GM12875 (cell line): ENCODE measurements at regions not wholly inside any gene's neighbourhood (a gene's known extent, or its start where the extent isn't known, plus 50 kb on each side); places are given as distances from the start of the nearest gene placed in this dataset.

Experiments used
- H3K4me3 ChIP-seq: one replicate; pipeline ENCODE4 v1.5.1; 2011; ENCODE audit warnings: low read depth, low read length, control low read depth
- TF ChIP-seq, protein P1 (sequence below): IDR thresholded peaks from 2 replicates; pipeline ENCODE4 v1.5.1; 2011; ENCODE audit warnings: low read depth, mild to moderate bottlenecking, control low read depth, inconsistent platforms, low read length, moderate library complexity, borderline replicate concordance; ENCODE audit not compliant: insufficient read depth

- no peak overlapping the region for H3K4me3 ChIP-seq
- TF ChIP-seq, protein P1, sequence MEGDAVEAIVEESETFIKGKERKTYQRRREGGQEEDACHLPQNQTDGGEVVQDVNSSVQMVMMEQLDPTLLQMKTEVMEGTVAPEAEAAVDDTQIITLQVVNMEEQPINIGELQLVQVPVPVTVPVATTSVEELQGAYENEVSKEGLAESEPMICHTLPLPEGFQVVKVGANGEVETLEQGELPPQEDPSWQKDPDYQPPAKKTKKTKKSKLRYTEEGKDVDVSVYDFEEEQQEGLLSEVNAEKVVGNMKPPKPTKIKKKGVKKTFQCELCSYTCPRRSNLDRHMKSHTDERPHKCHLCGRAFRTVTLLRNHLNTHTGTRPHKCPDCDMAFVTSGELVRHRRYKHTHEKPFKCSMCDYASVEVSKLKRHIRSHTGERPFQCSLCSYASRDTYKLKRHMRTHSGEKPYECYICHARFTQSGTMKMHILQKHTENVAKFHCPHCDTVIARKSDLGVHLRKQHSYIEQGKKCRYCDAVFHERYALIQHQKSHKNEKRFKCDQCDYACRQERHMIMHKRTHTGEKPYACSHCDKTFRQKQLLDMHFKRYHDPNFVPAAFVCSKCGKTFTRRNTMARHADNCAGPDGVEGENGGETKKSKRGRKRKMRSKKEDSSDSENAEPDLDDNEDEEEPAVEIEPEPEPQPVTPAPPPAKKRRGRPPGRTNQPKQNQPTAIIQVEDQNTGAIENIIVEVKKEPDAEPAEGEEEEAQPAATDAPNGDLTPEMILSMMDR = no peak
Observed at GRCh38 chr14:96989306-96989705, 192.1 kb downstream of the VRK1 start.

GRCh38 chr14:96991226-96991625, 194.0 kb downstream of the VRK1 start:
- H3K4me3 ChIP-seq = no peak overlapping the region
- TF ChIP-seq, protein P1 = no peak

DNA sequence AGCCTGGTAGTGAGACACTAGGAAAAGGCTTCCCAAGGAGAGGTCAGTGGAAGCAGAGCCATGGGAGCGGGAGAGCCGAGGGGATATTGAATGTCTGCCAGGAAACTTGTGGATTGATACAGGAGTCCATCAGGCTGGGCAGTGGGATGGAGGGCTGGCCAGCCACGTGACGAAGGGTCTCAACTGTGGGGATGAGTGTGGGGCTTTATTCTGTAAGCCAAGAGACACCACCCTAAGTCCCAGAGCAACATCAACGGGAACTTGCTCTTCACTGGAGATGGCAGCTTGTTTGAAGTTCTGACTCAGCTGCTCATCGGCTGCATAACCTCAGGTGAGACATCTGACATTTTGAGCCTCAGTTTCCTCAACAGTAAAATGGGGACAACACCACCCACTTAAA, 197.8 kb downstream of the VRK1 start:
- TF ChIP-seq, protein P1 = no peak
- no peak overlapping the region for H3K4me3 ChIP-seq

GRCh38 chr14:96997269-96997668, 200.1 kb downstream of the VRK1 start:
- TF ChIP-seq, protein P1 = no peak

GRCh38 chr14:96997996-96998395, 200.8 kb downstream of the VRK1 start:
- TF ChIP-seq, protein P1 = no peak
- H3K4me3 ChIP-seq = no peak overlapping the region

More at GRCh38 chr14:96997269-96997668, 200.1 kb downstream of the VRK1 start:
- H3K4me3 ChIP-seq = no peak overlapping the region

DNA sequence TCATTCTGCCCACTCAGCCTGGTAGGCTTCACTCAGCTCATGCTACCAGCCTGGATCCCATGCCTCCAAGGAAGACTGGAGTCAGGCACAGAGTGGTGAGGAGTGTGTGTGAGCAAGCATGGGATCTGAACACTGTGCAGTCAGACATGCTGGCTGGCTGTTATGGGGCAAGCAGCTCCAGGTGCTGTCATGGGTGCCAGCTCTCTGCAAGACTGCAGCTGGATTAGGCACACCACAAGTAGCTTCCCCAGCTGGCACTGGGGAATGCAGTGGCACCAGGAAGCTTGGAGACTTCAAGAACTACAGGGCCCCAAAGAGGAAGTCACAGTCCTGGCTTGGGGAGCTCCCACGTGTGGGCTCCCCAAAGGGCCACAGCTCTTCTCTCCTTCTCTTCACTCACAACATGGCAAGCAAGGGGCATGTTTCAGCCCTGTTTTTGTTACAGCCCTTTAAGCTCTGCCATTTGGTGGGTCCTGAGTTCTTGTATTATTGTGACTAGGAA, 202.5 kb downstream of the VRK1 start:
- no peak overlapping the region for H3K4me3 ChIP-seq
- TF ChIP-seq, protein P1 = no peak

- no peak overlapping the region for H3K4me3 ChIP-seq
Observed at GRCh38 chr14:97002454-97002853, 205.3 kb downstream of the VRK1 start.

More at GRCh38 chr14:97002454-97002853, 205.3 kb downstream of the VRK1 start:
- TF ChIP-seq, protein P1 = no peak
